AG09309 (cell line): ENCODE measurements at regions not wholly inside any gene's neighbourhood (a gene's known extent, or its start where the extent isn't known, plus 50 kb on each side); places are given as distances from the start of the nearest gene placed in this dataset.
"Not testable (repeated sequence)": the region's sequence is repeated elsewhere in the genome, so short reads cannot be mapped to it uniquely, and the experiment has no call there.

ENCODE experiments used
- DNase-seq: peaks from one replicate; pipeline ENCODE4 v3.0.0-alpha.2; 2010; ENCODE audit warnings: low read depth
- H3K4me3 ChIP-seq: 2 replicates; pipeline ENCODE4 v1.5.1; 2011; ENCODE audit warnings: mild to moderate bottlenecking, low read depth, low read length, moderate library complexity; ENCODE audit not compliant: control insufficient read depth
- CTCF ChIP-seq: IDR thresholded peaks from 2 replicates; pipeline ENCODE4 v1.5.1; 2011; ENCODE audit warnings: mild to moderate bottlenecking, low read depth, low read length, inconsistent platforms; ENCODE audit not compliant: insufficient read depth, control insufficient read depth; ENCODE audit errors: missing control alignments

GRCh38 chr5:85967681-85968080, 650.1 kb upstream of the COX7C start:
- H3K4me3 ChIP-seq, result no peak overlapping the region
- no peak for DNase-seq
- no peak for TF ChIP-seq CTCF

- H3K4me3 ChIP-seq, result no peak overlapping the region
- no peak for DNase-seq
- no peak for TF ChIP-seq CTCF
These were observed 645.2 kb upstream of the COX7C start for GRCh38 chr5:85972539-85972938.

GRCh38 chr5:85985167-85985566, 632.6 kb upstream of the COX7C start:
- DNase-seq, result no peak
- TF ChIP-seq CTCF, result no peak

GRCh38 chr5:85990998-85991397, 626.7 kb upstream of the COX7C start:
- no peak overlapping the region for H3K4me3 ChIP-seq
- no peak for DNase-seq
- no peak for TF ChIP-seq CTCF

More at GRCh38 chr5:85985167-85985566, 632.6 kb upstream of the COX7C start:
- no peak overlapping the region for H3K4me3 ChIP-seq

- H3K4me3 ChIP-seq, DNase-seq: not testable (repeated sequence)
These were observed 623.1 kb upstream of the COX7C start for GRCh38 chr5:85994653-85995052.

GRCh38 chr5:85998656-85999055, 619.1 kb upstream of the COX7C start:
- no peak for DNase-seq
- H3K4me3 ChIP-seq, result no peak overlapping the region
- no peak for TF ChIP-seq CTCF

GRCh38 chr5:86008293-86008692, 609.4 kb upstream of the COX7C start:
- TF ChIP-seq CTCF, result no peak

More at GRCh38 chr5:86008293-86008692, 609.4 kb upstream of the COX7C start:
- H3K4me3 ChIP-seq, result no peak overlapping the region
- no peak for DNase-seq
